IMR-90 (cell line): ENCODE measurements at regions not wholly inside any gene's neighbourhood (a gene's known extent, or its start where the extent isn't known, plus 50 kb on each side); places are given as distances from the start of the nearest gene placed in this dataset.

Source experiments
- ATAC-seq: fragments of 200-7000 bp; cut with Tn5 transposase; 2 replicates; pipeline ENCODE4 v1.9.1; 2020; ENCODE audit warnings: low read depth, mild to moderate bottlenecking, moderate library complexity
- BruUV-seq: library from RNA; stranded (reverse); fragments of 400-500 nt; replicated peaks from 2 replicates; lab custom pipeline; 2021; lab: Mats Ljungman, UMichigan
- CTCF ChIA-PET: fragments of 300-600 bp; formaldehyde crosslinking; extraction: SDS; loops from one replicate; lab custom pipeline; 2021; ENCODE audit warnings: antibody characterized with exemption; lab: Yijun Ruan, JAX
- POLR2A ChIA-PET: fragments of 300-600 bp; sonication (Branson Sonifier 250); formaldehyde crosslinking; loops from one replicate; lab custom pipeline; 2022; ENCODE audit warnings: antibody characterized with exemption; ENCODE audit not compliant: unreplicated experiment; lab: Charles Lee
- DNase-seq: peaks from one replicate; pipeline ENCODE4 v3.0.0; 2013
- H2AFZ ChIP-seq: replicated peaks from 2 replicates; pipeline ENCODE3; 2013; ENCODE audit warnings: low read length, mild to moderate bottlenecking; ENCODE audit not compliant: poor library complexity
- H2AK5ac ChIP-seq: 2 replicates; pipeline ENCODE4 v1.6.1; 2013; ENCODE audit warnings: low read depth, low read length, inconsistent platforms
- H2AK9ac ChIP-seq: replicated peaks from 2 replicates; pipeline ENCODE3; 2013; ENCODE audit warnings: mild to moderate bottlenecking, low read depth, low read length, moderate library complexity; ENCODE audit not compliant: poor library complexity
- H2BK120ac ChIP-seq: 2 replicates; pipeline ENCODE4 v1.6.1; 2013; ENCODE audit warnings: low read depth, low read length, inconsistent platforms
- H2BK15ac ChIP-seq: 3 replicates; pipeline ENCODE4 v1.6.1; 2013; ENCODE audit warnings: low read depth, low read length, inconsistent platforms
- H2BK20ac ChIP-seq: 2 replicates; pipeline ENCODE4 v1.6.1; 2013; ENCODE audit warnings: low read depth, mild to moderate bottlenecking, inconsistent platforms, low read length, moderate library complexity
- H2BK5ac ChIP-seq: 2 replicates; pipeline ENCODE4 v1.6.1; 2013; ENCODE audit warnings: mild to moderate bottlenecking, low read depth, low read length, inconsistent platforms; ENCODE audit not compliant: poor library complexity, severe bottlenecking
- H3K14ac ChIP-seq: replicated peaks from 2 replicates; pipeline ENCODE4 v1.6.1; 2013; ENCODE audit warnings: low read depth, low read length, inconsistent platforms
- H3K18ac ChIP-seq: 2 replicates; pipeline ENCODE4 v1.6.1; 2013; ENCODE audit warnings: low read depth, low read length, control low read depth
- H3K23ac ChIP-seq: 2 replicates; pipeline ENCODE4 v1.6.1; 2013; ENCODE audit warnings: low read depth, low read length, inconsistent platforms
- H3K27ac ChIP-seq: 2 replicates; pipeline ENCODE4 v1.5.1; 2013; ENCODE audit warnings: mild to moderate bottlenecking, control low read depth, low read length; ENCODE audit not compliant: insufficient read depth
- H3K27me3 ChIP-seq: 2 replicates; pipeline ENCODE4 v1.6.1; 2013; ENCODE audit warnings: low read length; ENCODE audit not compliant: control insufficient read depth, insufficient read depth
- H3K36me3 ChIP-seq: 2 replicates; pipeline ENCODE4 v1.6.1; 2013; ENCODE audit warnings: low read length, mixed read lengths; ENCODE audit not compliant: control insufficient read depth, insufficient read depth
- H3K4ac ChIP-seq: 2 replicates; pipeline ENCODE4 v1.6.1; 2013; ENCODE audit warnings: low read depth, low read length, inconsistent platforms
- H3K4me1 ChIP-seq: 2 replicates; pipeline ENCODE4 v1.6.1; 2013; ENCODE audit warnings: low read length, mixed read lengths; ENCODE audit not compliant: control insufficient read depth, insufficient read depth
- H3K4me2 ChIP-seq: 2 replicates; pipeline ENCODE4 v1.6.1; 2013; ENCODE audit warnings: low read depth, mild to moderate bottlenecking, control low read depth, low read length, moderate library complexity
- H3K4me3 ChIP-seq: 2 replicates; pipeline ENCODE4 v1.5.1; 2013; ENCODE audit warnings: low read depth, mild to moderate bottlenecking, control low read depth, low read length, moderate library complexity; ENCODE audit not compliant: insufficient read depth
- H3K56ac ChIP-seq: 2 replicates; pipeline ENCODE4 v1.6.1; 2013; ENCODE audit warnings: low read length, inconsistent platforms; ENCODE audit not compliant: insufficient read depth; ENCODE audit errors: extremely low read depth
- H3K79me1 ChIP-seq, 2 experiments: 2 replicates each; pipeline ENCODE4 v1.6.1; 2013; ENCODE audit warnings: low read length in 2 of 2, inconsistent platforms in 1 of 2, low read depth in 1 of 2
- H3K9ac ChIP-seq: 2 replicates; pipeline ENCODE4 v1.6.1; 2013; ENCODE audit warnings: low read depth, low read length, control low read depth
- H3K9me1 ChIP-seq: 2 replicates; pipeline ENCODE4 v1.6.1; 2013; ENCODE audit warnings: low read length, inconsistent platforms; ENCODE audit not compliant: insufficient read depth
- H3K9me3 ChIP-seq: 2 replicates; pipeline ENCODE4 v1.6.1; 2013; ENCODE audit warnings: low read length; ENCODE audit not compliant: control insufficient read depth, insufficient read depth
- H4K20me1 ChIP-seq: 2 replicates; pipeline ENCODE4 v1.6.1; 2013; ENCODE audit warnings: low read length, inconsistent platforms; ENCODE audit not compliant: insufficient read depth
- H4K5ac ChIP-seq: 2 replicates; pipeline ENCODE4 v1.6.1; 2013; ENCODE audit warnings: mild to moderate bottlenecking, low read depth, low read length, control low read depth
- H4K8ac ChIP-seq, 2 experiments: 2 replicates each; pipeline ENCODE4 v1.6.1; 2013; ENCODE audit warnings: low read depth in 2 of 2, low read length in 2 of 2, control low read depth in 1 of 2, inconsistent platforms in 1 of 2
- H4K91ac ChIP-seq: 2 replicates; pipeline ENCODE4 v1.6.1; 2013; ENCODE audit warnings: low read depth, low read length, inconsistent platforms; ENCODE audit not compliant: insufficient read depth
- BHLHE40 ChIP-seq: fragments of 150-350 bp; IDR thresholded peaks from 2 replicates; pipeline ENCODE4 v1.6.1; 2016; ENCODE audit warnings: mild to moderate bottlenecking, low read depth, low read length
- CEBPB ChIP-seq: IDR thresholded peaks from 2 replicates; pipeline ENCODE4 v1.6.1; 2012; ENCODE audit warnings: low read depth, low read length, improper control_type of control experiment
- CHD1 ChIP-seq: IDR thresholded peaks from 2 replicates; pipeline ENCODE4 v1.6.1; 2012; ENCODE audit warnings: low read depth, low read length, improper control_type of control experiment
- FOS ChIP-seq: fragments of 150-350 bp; IDR thresholded peaks from 2 replicates; pipeline ENCODE4 v1.6.1; 2016; ENCODE audit warnings: low read depth, low read length
- MAFK ChIP-seq: IDR thresholded peaks from 2 replicates; pipeline ENCODE4 v1.6.1; 2012; ENCODE audit warnings: low read depth, low read length, improper control_type of control experiment
- NFE2L2 ChIP-seq: fragments of 150-350 bp; IDR thresholded peaks from 2 replicates; pipeline ENCODE4 v1.6.1; 2016; ENCODE audit warnings: low read depth, mild to moderate bottlenecking, low read length
- POLR2A ChIP-seq: IDR thresholded peaks from 2 replicates; pipeline ENCODE4 v1.6.1; 2012; ENCODE audit warnings: mild to moderate bottlenecking, low read depth, low read length
- RAD21 ChIP-seq: IDR thresholded peaks from 2 replicates; pipeline ENCODE4 v1.6.1; 2012; ENCODE audit warnings: low read length, improper control_type of control experiment
- RCOR1 ChIP-seq: IDR thresholded peaks from 2 replicates; pipeline ENCODE4 v1.6.1; 2012; ENCODE audit warnings: mild to moderate bottlenecking, low read length, improper control_type of control experiment; ENCODE audit not compliant: insufficient replicate concordance
- RFX5 ChIP-seq: IDR thresholded peaks from 2 replicates; pipeline ENCODE4 v1.8.0; 2012; ENCODE audit warnings: low read depth, mild to moderate bottlenecking, low read length, moderate library complexity
- WGBS, 2 experiments: methylation state at CpG; one replicate each; pipeline versions ENCODE4 v1.1.5 to v1.1.7; 2013; ENCODE audit warnings: missing lambda C conversion rate in 2 of 2; ENCODE audit not compliant: insufficient read length in 1 of 2; ENCODE audit errors: extremely low coverage in 2 of 2; 5-methylcytosine and 5-hydroxymethylcytosine counted together
- dilution Hi-C: fragments of 300-500 bp; cut with HindIII; formaldehyde crosslinking; loops from one replicate; pipeline ENCODE4 v1.14.3; 2018; ENCODE audit warnings: low sequenced_read_pairs; ENCODE audit not compliant: unreplicated experiment
- in situ Hi-C: fragments of 300-500 bp; cut with MboI; formaldehyde crosslinking; loops from 3 replicates; pipeline ENCODE4 v1.14.3; 2019; ENCODE audit warnings: low sequenced_read_pairs, inconsistent platforms, mixed read lengths
- intact Hi-C: fragments of 100-400 bp; cut with micrococcal nuclease; formaldehyde crosslinking; loops from 2 replicates; pipeline ENCODE4 v1.10.0; 2022

DNA sequence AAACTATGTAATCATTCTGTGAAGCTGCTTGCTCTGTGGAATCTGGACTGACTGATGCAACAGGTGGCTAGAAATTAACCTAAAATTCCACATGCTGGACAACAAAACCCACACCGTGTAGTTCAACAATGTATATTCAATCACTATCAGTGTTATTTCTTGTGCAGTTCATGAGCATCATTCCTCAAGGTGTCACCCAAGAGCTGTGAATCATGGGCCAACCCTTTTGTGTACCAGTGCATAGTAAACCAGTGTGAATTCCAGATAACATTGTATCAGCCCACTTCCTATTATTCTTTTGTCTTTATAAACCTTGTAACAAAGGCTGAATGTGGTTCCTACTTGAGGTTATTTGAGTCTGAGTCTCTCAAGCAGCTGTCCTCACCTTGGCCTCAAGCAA lies 905.2 kb upstream of the ZNF722 start:
- Histone ChIP-seq H2AK9ac (no peak overlapping the region), H2BK120ac (no peak overlapping the region), H3K4me1 (no peaks in the 10 kb centered on the region), H3K4me2 (no peak overlapping the region), H3K79me1 (no peaks in the 10 kb centered on the region), H3K27me3 (no peaks in the 10 kb centered on the region), H2BK20ac (no peak overlapping the region), H3K14ac (no peak overlapping the region), H3K4ac (no peak overlapping the region), H3K27ac (no peak overlapping the region), H3K9me3 (peaks cover 25% of the 10 kb centered on the region), H3K36me3 (no peaks in the 10 kb centered on the region), H3K9ac (no peak overlapping the region), H4K91ac (no peak overlapping the region), H4K5ac (no peak overlapping the region), H2BK5ac (no peak overlapping the region), H3K56ac (no peak overlapping the region), H4K20me1 (no peaks in the 10 kb centered on the region), H2BK15ac (no peak overlapping the region), H3K23ac (no peak overlapping the region), H3K9me1 (no peaks in the 10 kb centered on the region), H3K18ac (no peak overlapping the region), H4K8ac (no peak overlapping the region), H2AFZ (no peak overlapping the region), H2AK5ac (no peak overlapping the region), H3K4me3 (no peak overlapping the region)
- no TSS peak for BruUV-seq
- in situ Hi-C loops (no loop called here), intact Hi-C loops (no loop called here), dilution Hi-C loops (no loop called here)
- ChIA-PET CTCF (no interaction called here), POLR2A (no interaction called here)
- no CpG with 5 or more reads among the region's 1 CpG for WGBS, 2 experiments
- no peak for TF ChIP-seq RFX5
- TF ChIP-seq NFE2L2 = no peak
- no peak for TF ChIP-seq BHLHE40
- TF ChIP-seq RAD21 = no peak
- TF ChIP-seq MAFK = no peak
- TF ChIP-seq CEBPB = no peak
- TF ChIP-seq POLR2A = no peak
- TF ChIP-seq FOS = no peak
- no peak for TF ChIP-seq CHD1
- TF ChIP-seq RCOR1 = no peak
- ATAC-seq = no peak
- DNase-seq = no peak
